GM19452 (cell line): ENCODE measurements at regions not wholly inside any gene's neighbourhood (a gene's known extent, or its start where the extent isn't known, plus 50 kb on each side); places are given as distances from the start of the nearest gene placed in this dataset.
"Not testable (repeated sequence)": the region's sequence is repeated elsewhere in the genome, so short reads cannot be mapped to it uniquely, and the experiment has no call there.

ENCODE experiments used
- ATAC-seq: cut with Tn5 transposase; IDR thresholded peaks from one replicate; pipeline ENCODE4 v1.9.1; 2021; ENCODE audit not compliant: unreplicated experiment

- no peak for ATAC-seq
Observed at GRCh38 chr12:73656375-73656774, 881.3 kb upstream of the ATXN7L3B start.

GRCh38 chr12:73659802-73660201 is 877.8 kb upstream of the ATXN7L3B start:
- no peak for ATAC-seq

GRCh38 chr12:73665193-73665592 is 872.4 kb upstream of the ATXN7L3B start:
- no peak for ATAC-seq

- not testable (repeated sequence) for ATAC-seq
Observed at GRCh38 chr12:73671550-73671949, 866.1 kb upstream of the ATXN7L3B start.

GRCh38 chr12:73677520-73678291 is 859.9 kb upstream of the ATXN7L3B start:
- no peak for ATAC-seq

- ATAC-seq, result no peak
Observed at GRCh38 chr12:73678335-73678734, 859.3 kb upstream of the ATXN7L3B start.

- no peak for ATAC-seq
Observed at GRCh38 chr12:73699318-73699717, 838.3 kb upstream of the ATXN7L3B start.

GRCh38 chr12:73714655-73715054 is 823.0 kb upstream of the ATXN7L3B start:
- ATAC-seq, result no peak

- not testable (repeated sequence) for ATAC-seq
Observed at GRCh38 chr12:73716143-73716542, 821.5 kb upstream of the ATXN7L3B start.

- ATAC-seq, result no peak
Observed at GRCh38 chr12:73719223-73719622, 818.4 kb upstream of the ATXN7L3B start.

GRCh38 chr12:73726881-73727280 is 810.8 kb upstream of the ATXN7L3B start:
- ATAC-seq, result no peak

GRCh38 chr12:73731658-73732057 is 806.0 kb upstream of the ATXN7L3B start:
- no peak for ATAC-seq

- ATAC-seq, result no peak
Observed at GRCh38 chr12:73769337-73769736, 768.3 kb upstream of the ATXN7L3B start.

- no peak for ATAC-seq
Observed at GRCh38 chr12:73798523-73798922, 739.1 kb upstream of the ATXN7L3B start.

- ATAC-seq, result no peak
Observed at GRCh38 chr12:73815072-73815645, 722.5 kb upstream of the ATXN7L3B start.

GRCh38 chr12:73817161-73817560 is 720.5 kb upstream of the ATXN7L3B start:
- no peak for ATAC-seq

GRCh38 chr12:73833746-73834145 is 703.9 kb upstream of the ATXN7L3B start:
- no peak for ATAC-seq

- no peak for ATAC-seq
Observed at GRCh38 chr12:73841963-73842362, 695.7 kb upstream of the ATXN7L3B start.

- ATAC-seq, result no peak
Observed at GRCh38 chr12:73863546-73863945, 674.1 kb upstream of the ATXN7L3B start.

- ATAC-seq, result no peak
Observed at GRCh38 chr12:73867147-73867546, 670.5 kb upstream of the ATXN7L3B start.

GRCh38 chr12:73877291-73877690 is 660.3 kb upstream of the ATXN7L3B start:
- ATAC-seq, result not testable (repeated sequence)

GRCh38 chr12:73892201-73892600 is 645.4 kb upstream of the ATXN7L3B start:
- no peak for ATAC-seq

- no peak for ATAC-seq
Observed at GRCh38 chr12:73898645-73899044, 639.0 kb upstream of the ATXN7L3B start.
